ENCODE measurements at regions not wholly inside any gene's neighbourhood (a gene's known extent, or its start where the extent isn't known, plus 50 kb on each side); places are given as distances from the start of the nearest gene placed in this dataset.

DNA sequence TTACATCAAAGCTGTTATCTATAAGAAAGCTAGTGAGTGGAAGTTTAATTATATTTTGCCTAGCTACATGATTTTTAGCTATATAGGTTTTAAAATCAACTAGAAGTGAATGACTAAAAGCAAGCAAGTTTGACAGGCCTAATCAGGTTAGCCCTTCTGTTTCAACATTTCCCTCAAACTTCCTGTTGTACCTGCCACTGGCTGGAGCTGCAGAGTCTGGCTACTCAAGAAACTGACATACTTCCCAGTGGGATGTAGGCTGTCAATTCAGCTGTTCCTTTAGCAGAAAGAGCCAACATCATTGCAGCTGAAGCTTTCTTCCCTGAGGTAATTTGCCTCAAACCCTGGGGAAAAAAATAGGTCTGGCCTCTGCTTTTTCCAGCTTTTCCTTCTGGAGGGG lies 87.1 kb upstream of the TNR start:
- ChIA-PET CTCF (no interaction called here), POLR2A (interaction anchor here (0.5 kb wide), 1 partner anchor 712 kb away, joined by 3 read pairs; no protein-coding TSS in a partner anchor)
- DNase-seq (no peak), ATAC-seq (ENCODE audit: poor library complexity) (no peak)
- no peak overlapping the region for H3K27ac Mint-ChIP-seq
- H3K4me3 Mint-ChIP-seq, result no peak overlapping the region
- peaks cover 6% of the 10 kb centered on the region for H3K9me3 Mint-ChIP-seq
- H3K36me3 ChIP-seq (ENCODE audit: insufficient read depth, low read length), result no peaks in the 10 kb centered on the region
- no peaks in the 10 kb centered on the region for H3K4me1 ChIP-seq (ENCODE audit: insufficient read depth, low read length)
- H3K27ac ChIP-seq (ENCODE audit: low read depth in 1 of 2, low read length in 2 of 2), result no peak overlapping the region
- intact Hi-C loops (cut with DNase I, micrococcal nuclease), result no loop called here
- no peak overlapping the region for H3K4me3 ChIP-seq (ENCODE audit: low read length)
- H3K27me3 Mint-ChIP-seq, result peaks cover 15% of the 10 kb centered on the region
- peaks cover 0 to 4% of the 10 kb centered on the region in 2 experiments for H3K9me3 ChIP-seq (ENCODE audit: control insufficient read depth in 1 of 2, insufficient read depth in 1 of 2, low read length in 2 of 2)
- TF ChIP-seq, protein P1, sequence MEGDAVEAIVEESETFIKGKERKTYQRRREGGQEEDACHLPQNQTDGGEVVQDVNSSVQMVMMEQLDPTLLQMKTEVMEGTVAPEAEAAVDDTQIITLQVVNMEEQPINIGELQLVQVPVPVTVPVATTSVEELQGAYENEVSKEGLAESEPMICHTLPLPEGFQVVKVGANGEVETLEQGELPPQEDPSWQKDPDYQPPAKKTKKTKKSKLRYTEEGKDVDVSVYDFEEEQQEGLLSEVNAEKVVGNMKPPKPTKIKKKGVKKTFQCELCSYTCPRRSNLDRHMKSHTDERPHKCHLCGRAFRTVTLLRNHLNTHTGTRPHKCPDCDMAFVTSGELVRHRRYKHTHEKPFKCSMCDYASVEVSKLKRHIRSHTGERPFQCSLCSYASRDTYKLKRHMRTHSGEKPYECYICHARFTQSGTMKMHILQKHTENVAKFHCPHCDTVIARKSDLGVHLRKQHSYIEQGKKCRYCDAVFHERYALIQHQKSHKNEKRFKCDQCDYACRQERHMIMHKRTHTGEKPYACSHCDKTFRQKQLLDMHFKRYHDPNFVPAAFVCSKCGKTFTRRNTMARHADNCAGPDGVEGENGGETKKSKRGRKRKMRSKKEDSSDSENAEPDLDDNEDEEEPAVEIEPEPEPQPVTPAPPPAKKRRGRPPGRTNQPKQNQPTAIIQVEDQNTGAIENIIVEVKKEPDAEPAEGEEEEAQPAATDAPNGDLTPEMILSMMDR (IDR thresholded peaks at IDR 0.05), result no peak
- no peaks in the 10 kb centered on the region for H3K36me3 Mint-ChIP-seq (ENCODE audit: low read depth)
- H3K27me3 ChIP-seq (ENCODE audit: control insufficient read depth in 1 of 2, insufficient read depth in 2 of 2, low read length in 2 of 2), result peaks cover 0 to 3% of the 10 kb centered on the region in 2 experiments
- H3K4me1 Mint-ChIP-seq (ENCODE audit: low read depth), result no peaks in the 10 kb centered on the region

DNA sequence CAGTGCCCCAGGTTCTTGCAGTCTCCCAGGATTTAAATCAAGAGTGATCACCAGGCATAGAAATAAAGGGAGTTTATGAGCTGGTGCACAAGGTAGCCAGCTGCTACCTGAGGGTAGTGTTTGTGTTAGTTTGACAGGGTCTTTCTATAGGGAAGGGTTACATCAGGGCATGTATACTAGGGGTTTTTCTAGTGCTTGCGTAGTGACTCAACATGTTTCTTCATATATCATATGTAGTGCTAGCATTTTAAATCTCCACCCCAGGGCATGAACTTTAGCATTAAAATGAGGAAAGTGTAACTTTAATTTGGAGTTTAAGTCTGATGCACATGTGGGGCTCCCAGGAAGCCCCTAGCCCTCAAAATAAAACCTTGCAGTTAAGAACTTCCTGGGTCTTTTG lies 86.5 kb upstream of the TNR start:
- Histone ChIP-seq H3K4me3 (ENCODE audit: low read length) (no peak overlapping the region), H3K27me3 (ENCODE audit: control insufficient read depth in 1 of 2, insufficient read depth in 2 of 2, low read length in 2 of 2) (peaks cover 0 to 3% of the 10 kb centered on the region in 2 experiments), H3K27ac (ENCODE audit: low read depth in 1 of 2, low read length in 2 of 2) (no peak overlapping the region), H3K9me3 (ENCODE audit: control insufficient read depth in 1 of 2, insufficient read depth in 1 of 2, low read length in 2 of 2) (peaks cover 0 to 4% of the 10 kb centered on the region in 2 experiments), H3K36me3 (ENCODE audit: insufficient read depth, low read length) (no peaks in the 10 kb centered on the region), H3K4me1 (ENCODE audit: insufficient read depth, low read length) (no peaks in the 10 kb centered on the region)
- Mint-ChIP-seq H3K27ac (no peak overlapping the region), H3K27me3 (peaks cover 15% of the 10 kb centered on the region), H3K4me3 (no peak overlapping the region), H3K9me3 (peaks cover 6% of the 10 kb centered on the region), H3K4me1 (ENCODE audit: low read depth) (no peaks in the 10 kb centered on the region), H3K36me3 (ENCODE audit: low read depth) (no peaks in the 10 kb centered on the region)
- intact Hi-C loops (cut with DNase I, micrococcal nuclease), result loop anchor here in 1 of 2 experiments (10.0 kb wide), 1 partner anchor 675 kb away; no protein-coding TSS in a partner anchor
- ChIA-PET POLR2A (no interaction called here), CTCF (no interaction called here)
- DNase-seq (no peak), ATAC-seq (ENCODE audit: poor library complexity) (no peak)
- TF ChIP-seq, protein P1 (IDR thresholded peaks at IDR 0.05), result no peak

DNA sequence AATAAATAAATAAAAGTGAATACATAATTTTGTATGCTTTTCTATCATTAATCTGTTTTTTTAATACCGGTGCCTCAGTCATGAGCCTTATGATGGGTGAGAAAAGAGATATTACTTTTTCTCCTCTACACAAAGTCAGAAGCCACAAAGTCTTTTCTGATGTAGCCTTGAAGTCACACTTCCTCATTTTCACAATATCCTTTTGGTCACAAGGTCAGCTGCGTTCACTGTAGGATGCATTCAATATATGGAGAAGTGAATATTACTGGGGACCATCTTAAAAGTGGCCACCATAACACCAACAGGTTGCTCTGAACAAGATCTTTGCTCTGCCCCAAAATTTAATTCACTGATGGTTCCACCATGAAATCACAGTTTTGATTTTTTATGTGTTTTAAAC lies 83.3 kb upstream of the TNR start:
- no peaks in the 10 kb centered on the region for H3K4me1 Mint-ChIP-seq (ENCODE audit: low read depth)
- H3K27me3 Mint-ChIP-seq, result peaks cover 29% of the 10 kb centered on the region
- Histone ChIP-seq H3K36me3 (ENCODE audit: insufficient read depth, low read length) (no peaks in the 10 kb centered on the region), H3K27ac (ENCODE audit: low read depth in 1 of 2, low read length in 2 of 2) (no peak overlapping the region), H3K4me3 (ENCODE audit: low read length) (no peak overlapping the region), H3K27me3 (ENCODE audit: control insufficient read depth in 1 of 2, insufficient read depth in 2 of 2, low read length in 2 of 2) (no peaks in the 10 kb centered on the region), H3K4me1 (ENCODE audit: insufficient read depth, low read length) (no peaks in the 10 kb centered on the region), H3K9me3 (ENCODE audit: control insufficient read depth in 1 of 2, insufficient read depth in 1 of 2, low read length in 2 of 2) (peaks cover 0 to 4% of the 10 kb centered on the region in 2 experiments)
- ChIA-PET POLR2A (no interaction called here), CTCF (no interaction called here)
- TF ChIP-seq, protein P1 (IDR thresholded peaks at IDR 0.05), result no peak
- no peaks in the 10 kb centered on the region for H3K36me3 Mint-ChIP-seq (ENCODE audit: low read depth)
- no peak overlapping the region for H3K4me3 Mint-ChIP-seq
- ATAC-seq (ENCODE audit: poor library complexity), result no peak
- DNase-seq, result no peak
- peaks cover 6% of the 10 kb centered on the region for H3K9me3 Mint-ChIP-seq
- intact Hi-C loops (cut with DNase I, micrococcal nuclease), result loop anchor here in 1 of 2 experiments (10.0 kb wide), 1 partner anchor 672 kb away; no protein-coding TSS in a partner anchor
- no peak overlapping the region for H3K27ac Mint-ChIP-seq
